Amygdala (tissue), 56 donors: ENCODE measurements at regions not wholly inside any gene's neighbourhood (a gene's known extent, or its start where the extent isn't known, plus 50 kb on each side); places are given as distances from the start of the nearest gene placed in this dataset.

ENCODE experiments used
- DNase-seq, 56 donors: peaks; one replicate each; lab custom pipeline; 2025; lab: John Stamatoyannopoulos, UW

DNA sequence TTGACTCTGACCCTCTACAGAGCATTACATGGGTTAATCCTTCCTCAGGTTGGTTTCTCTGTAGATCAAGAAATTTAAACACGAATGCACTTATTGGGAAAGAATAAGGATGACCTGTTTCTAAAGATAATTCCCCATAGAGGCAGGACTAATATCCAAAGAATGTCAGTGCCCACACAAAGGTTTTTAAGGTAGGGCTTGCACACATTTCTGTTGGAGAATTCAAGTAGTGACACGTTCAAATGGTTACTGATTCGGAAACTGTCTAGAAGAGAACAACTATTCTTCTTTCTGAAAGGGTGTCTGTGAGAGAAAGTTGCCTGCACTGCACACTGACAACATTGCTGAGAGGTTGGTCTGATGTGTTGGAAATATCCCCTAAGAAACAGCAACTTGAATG lies 167.3 kb downstream of the ZNF326 start:
- DNase-seq: no peak

DNA sequence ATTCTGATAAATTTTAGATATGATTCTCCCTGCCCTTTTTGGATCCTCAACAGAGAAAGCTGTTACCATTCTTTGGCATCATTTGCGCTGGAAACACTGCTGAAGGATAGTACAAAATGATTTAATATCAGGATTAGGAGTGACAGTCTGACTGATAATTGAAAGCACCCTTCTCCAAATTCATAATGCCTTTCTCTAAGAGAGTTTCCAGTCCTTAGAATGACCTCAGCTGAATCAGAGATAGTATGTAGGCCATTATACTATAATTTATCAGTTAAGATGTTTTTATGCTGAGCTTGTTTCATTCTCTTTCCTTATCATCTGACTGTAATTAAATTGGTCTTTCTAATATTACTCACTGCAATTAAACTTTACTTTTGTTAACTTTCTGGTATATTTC lies 166.7 kb downstream of the ZNF326 start:
- DNase-seq: no peak

- no peak for DNase-seq
Observed at GRCh38 chr1:90155721-90156487, 161.0 kb downstream of the ZNF326 start.

GRCh38 chr1:90154711-90155110 lies 159.8 kb downstream of the ZNF326 start:
- DNase-seq: no peak

DNA sequence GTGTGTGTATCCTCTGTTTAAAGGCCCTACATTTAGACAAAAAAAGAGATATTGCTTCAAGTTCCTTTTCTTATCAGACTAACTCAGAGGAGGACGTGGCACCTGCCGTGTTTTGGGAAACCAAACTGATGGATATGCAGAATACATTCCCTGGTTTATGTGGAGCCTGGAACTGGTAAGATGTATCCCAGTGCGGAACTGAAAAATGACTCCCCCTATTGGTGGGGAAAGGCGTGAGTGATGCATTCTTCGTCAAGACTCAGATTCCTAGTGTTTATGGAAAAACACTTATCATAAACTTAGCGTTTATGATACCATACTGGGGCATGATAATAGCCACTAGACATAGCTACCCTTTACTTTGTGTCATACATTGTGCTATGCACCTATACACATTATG lies 154.2 kb downstream of the ZNF326 start:
- no peak for DNase-seq

DNA sequence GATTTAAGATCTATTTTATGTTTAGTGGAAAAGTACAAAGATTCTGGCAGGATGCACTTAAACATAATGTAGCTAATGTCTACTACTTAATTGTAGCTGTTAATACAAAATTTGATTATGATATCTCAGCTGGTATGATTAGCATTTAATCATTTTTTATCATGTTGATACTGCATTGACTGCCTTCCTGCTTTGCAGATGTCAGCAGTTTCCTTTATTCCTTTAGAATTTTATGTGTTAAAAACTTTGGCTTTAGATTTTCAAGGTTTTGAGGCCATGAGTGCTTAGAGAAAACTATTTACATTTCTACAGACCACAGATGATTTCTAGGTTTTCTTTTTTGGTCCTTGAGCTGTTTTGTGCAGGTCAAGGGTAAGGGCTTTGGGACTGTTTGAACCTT lies 152.2 kb downstream of the ZNF326 start:
- no peak for DNase-seq

GRCh38 chr1:90144820-90145219 lies 149.9 kb downstream of the ZNF326 start:
- DNase-seq: no peak

- DNase-seq: no peak
Observed at GRCh38 chr1:90143591-90143990, 148.7 kb downstream of the ZNF326 start.

GRCh38 chr1:90142697-90143096 lies 147.8 kb downstream of the ZNF326 start:
- DNase-seq: no peak

DNA sequence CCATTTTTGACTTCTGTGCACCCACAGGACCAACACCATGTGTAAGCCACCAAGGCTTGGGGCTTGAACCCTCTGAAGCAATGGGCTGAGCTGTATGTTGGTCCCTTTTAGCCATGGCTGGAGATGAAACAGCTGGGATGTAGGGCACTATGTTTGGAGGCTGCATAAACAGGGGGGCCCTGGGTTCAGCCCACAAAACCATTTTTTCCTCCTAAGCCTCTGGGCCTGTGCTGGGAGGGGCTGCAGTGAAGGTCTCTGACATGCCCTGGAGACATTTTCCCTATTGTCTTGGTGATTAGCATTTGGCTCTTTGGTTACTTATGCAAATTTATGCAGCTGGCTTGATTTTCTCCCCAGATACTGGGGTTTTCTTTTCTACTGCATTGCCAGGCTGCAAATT lies 144.9 kb downstream of the ZNF326 start:
- no peak for DNase-seq

- no peak for DNase-seq
Observed at GRCh38 chr1:90135286-90135685, 140.4 kb downstream of the ZNF326 start.

GRCh38 chr1:90134175-90134955 lies 139.5 kb downstream of the ZNF326 start:
- no peak for DNase-seq

- DNase-seq: peak in 4 of 56 donors; percentile 1 to 22 (median 2)
Observed at GRCh38 chr1:90133133-90133532, 138.2 kb downstream of the ZNF326 start.

- no peak for DNase-seq
Observed at GRCh38 chr1:90132306-90132705, 137.4 kb downstream of the ZNF326 start.

DNA sequence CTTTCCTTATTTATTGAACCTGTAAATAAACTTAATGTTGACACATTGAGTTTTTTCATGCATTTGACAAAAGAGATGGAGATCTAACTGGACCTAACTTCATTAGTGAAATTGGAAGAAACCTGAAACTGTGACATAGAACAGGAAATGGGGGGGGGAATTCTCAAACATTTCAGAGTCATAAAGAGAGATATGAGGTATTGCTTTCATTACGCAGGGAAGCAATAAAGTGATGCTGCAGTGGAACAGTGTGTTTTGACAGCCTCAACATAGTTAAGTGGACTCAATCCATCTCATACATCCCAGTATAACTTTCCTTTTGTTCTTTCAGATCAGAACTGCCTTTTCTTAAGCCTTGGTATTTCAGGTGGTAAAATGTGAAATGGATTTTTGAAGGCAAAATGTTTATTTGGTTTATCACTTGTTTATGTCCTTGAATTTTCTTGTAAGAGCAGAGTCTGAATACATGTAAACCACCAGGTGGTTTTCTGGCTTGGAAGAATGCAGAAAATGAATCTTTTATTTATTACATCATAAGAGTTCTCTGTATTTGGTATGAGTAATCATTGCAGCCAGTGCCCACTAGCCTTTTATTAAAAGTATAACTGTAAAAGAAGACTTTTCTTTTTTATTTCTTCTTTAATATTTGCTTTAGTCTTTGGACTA lies 132.5 kb downstream of the ZNF326 start:
- no peak for DNase-seq

- no peak for DNase-seq
Observed at GRCh38 chr1:90126834-90127233, 131.9 kb downstream of the ZNF326 start.

GRCh38 chr1:90122654-90123340 lies 127.9 kb downstream of the ZNF326 start:
- peak in 13 of 56 donors; percentile 2 to 33 (median 8) for DNase-seq

- peak in 1 of 56 donors; percentile 16 for DNase-seq
Observed at GRCh38 chr1:90114521-90115141, 119.7 kb downstream of the ZNF326 start.

DNA sequence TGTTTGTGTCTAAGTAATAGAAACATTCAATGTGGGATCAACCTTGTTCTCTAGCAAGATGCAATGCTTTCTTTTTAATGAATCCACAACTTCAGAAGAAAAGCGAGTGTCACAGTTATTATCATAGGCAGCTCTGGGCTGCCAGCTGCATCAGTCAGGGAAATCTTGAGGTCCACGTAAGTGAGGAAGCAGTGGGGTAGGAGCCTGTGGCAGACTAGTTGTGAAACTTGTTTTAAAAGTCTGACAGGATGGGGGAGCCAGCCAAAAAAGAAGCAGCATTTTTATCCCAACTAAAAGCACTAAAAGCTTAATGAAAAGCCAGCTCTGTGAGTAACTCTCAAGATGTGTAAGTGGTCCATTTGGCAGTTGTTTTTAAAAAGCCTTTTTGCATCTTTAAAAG lies 113.1 kb downstream of the ZNF326 start:
- no peak for DNase-seq

DNA sequence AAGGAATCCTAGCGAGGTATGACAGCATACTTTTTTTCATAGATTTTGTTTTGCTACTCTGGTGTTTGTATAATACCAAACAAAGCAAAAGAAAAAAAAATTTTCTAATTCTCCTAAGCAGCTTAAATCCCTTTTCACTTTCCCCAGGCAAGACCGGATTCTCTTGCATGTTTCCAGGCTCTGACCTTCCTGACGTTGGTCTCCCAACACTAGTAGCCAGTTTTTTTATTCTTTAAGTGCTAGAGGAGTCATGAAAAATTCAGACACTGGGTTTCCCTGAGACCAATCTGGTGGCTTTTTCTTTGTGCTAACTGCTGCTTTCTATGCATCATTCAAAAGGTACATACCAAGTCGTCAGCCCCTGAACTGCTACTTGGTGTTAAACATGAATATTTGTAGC lies 111.4 kb downstream of the ZNF326 start:
- DNase-seq: no peak
